Rectal smooth muscle tissue (tissue), 1 donor: ENCODE measurements at regions not wholly inside any gene's neighbourhood (a gene's known extent, or its start where the extent isn't known, plus 50 kb on each side); places are given as distances from the start of the nearest gene placed in this dataset.

ENCODE experiments used
- H3K27ac ChIP-seq: one replicate; pipeline ENCODE4 v1.7.0; 2013; ENCODE audit warnings: low read depth, low read length, inconsistent platforms
- H3K27me3 ChIP-seq: one replicate; pipeline ENCODE4 v1.7.0; 2013; ENCODE audit warnings: low read length; ENCODE audit not compliant: control insufficient read depth, insufficient read depth
- H3K36me3 ChIP-seq: one replicate; pipeline ENCODE4 v1.7.0; 2013; ENCODE audit warnings: low read length; ENCODE audit not compliant: control insufficient read depth, insufficient read depth
- H3K4me1 ChIP-seq: one replicate; pipeline ENCODE4 v1.7.0; 2013; ENCODE audit warnings: low read length; ENCODE audit not compliant: control insufficient read depth, insufficient read depth
- H3K4me3 ChIP-seq: one replicate; pipeline ENCODE4 v1.7.0; 2013; ENCODE audit warnings: low read length
- H3K9ac ChIP-seq: one replicate; pipeline ENCODE4 v1.7.0; 2013; ENCODE audit warnings: low read length

DNA sequence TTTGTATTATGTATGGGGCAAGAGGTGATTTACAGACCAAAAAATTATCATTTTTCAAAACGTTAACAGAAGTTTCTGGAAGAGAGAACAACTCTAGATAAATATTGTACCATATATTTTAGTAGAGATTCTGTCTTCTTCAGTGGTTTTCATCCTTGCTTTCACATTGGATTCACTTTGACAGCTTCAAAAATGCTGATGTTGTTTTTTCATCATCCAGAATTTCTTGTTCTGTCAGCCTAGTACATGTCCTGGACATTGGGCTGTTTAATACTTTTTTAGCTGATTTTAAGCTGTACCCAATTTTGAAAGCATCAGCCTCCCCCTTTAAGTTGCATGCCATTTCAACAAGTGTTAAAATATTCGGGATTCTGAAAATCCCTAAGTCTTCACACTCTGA, 711.3 kb upstream of the LRATD1 start:
- Histone ChIP-seq H3K4me3 (no peak overlapping the region), H3K36me3 (no peaks in the 10 kb centered on the region), H3K4me1 (no peaks in the 10 kb centered on the region), H3K9ac (no peak overlapping the region), H3K27me3 (no peaks in the 10 kb centered on the region), H3K27ac (no peak overlapping the region)

- no peak overlapping the region for H3K4me3 ChIP-seq
- no peaks in the 10 kb centered on the region for H3K36me3 ChIP-seq
- H3K27ac ChIP-seq, result no peak overlapping the region
- no peaks in the 10 kb centered on the region for H3K4me1 ChIP-seq
- no peak overlapping the region for H3K9ac ChIP-seq
- H3K27me3 ChIP-seq, result no peaks in the 10 kb centered on the region
Observed at GRCh38 chr2:13923823-13924222, 708.7 kb upstream of the LRATD1 start.

DNA sequence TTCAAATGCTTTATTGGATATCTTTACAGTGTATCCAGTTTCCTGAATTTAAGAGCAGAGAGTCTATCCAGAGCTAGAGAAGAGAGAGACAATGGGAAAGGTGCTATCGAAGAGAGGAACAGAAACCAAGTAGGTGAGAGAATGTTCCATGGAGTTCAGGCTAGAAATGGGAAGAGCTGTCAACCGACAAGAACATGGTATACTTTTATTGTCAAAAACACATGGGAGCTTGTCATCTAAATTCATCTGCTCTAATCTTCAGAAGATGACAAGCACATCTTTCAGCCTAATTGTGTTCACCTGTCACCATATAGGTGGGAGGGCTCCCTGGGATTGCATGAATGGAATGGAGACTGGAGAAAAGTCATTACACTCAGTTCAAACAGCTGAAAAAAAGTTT, 690.4 kb upstream of the LRATD1 start:
- H3K27me3 ChIP-seq, result no peaks in the 10 kb centered on the region
- no peak overlapping the region for H3K27ac ChIP-seq
- no peak overlapping the region for H3K9ac ChIP-seq
- no peaks in the 10 kb centered on the region for H3K4me1 ChIP-seq
- no peaks in the 10 kb centered on the region for H3K36me3 ChIP-seq
- no peak overlapping the region for H3K4me3 ChIP-seq

DNA sequence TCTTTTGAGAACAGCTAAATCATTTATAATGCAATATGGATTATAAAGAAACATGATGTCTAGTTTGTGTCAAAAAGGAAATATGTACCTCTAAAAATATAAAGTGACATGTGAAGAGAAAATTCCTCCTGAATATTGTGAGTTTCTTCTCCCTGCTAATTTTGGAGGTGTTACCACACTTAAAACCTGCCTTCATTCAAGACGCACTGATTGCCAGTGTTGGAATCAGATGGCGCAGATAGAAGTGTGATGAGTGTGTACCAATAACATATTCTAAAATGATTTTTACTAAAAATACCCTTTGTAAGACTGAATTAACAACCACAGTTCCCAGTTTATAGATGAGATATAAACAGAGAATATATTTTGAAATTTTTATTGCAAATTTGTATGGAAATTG, 681.8 kb upstream of the LRATD1 start:
- Histone ChIP-seq H3K9ac (no peak overlapping the region), H3K4me3 (no peak overlapping the region), H3K4me1 (no peaks in the 10 kb centered on the region), H3K27me3 (no peaks in the 10 kb centered on the region), H3K27ac (no peak overlapping the region), H3K36me3 (no peaks in the 10 kb centered on the region)

DNA sequence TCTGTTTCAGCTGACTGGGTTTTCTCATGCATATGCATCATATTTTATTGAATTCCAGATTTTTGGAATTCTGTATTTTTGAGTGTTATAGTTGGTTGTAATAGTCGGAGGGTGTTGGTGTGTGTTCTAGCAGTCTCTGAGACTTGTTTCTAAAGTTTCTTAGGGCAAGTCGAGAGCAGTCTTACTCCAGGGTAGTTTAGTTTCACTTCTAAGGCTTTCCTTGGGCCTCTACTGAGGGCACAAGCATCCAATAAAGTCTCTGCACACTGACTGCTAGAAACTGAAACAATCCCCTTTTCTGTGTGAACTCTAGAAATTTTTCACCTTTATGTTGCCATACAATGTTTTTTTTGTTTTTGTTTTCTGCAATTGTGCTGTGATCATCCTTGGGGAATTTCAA, 663.7 kb upstream of the LRATD1 start:
- H3K4me1 ChIP-seq, result no peaks in the 10 kb centered on the region
- no peaks in the 10 kb centered on the region for H3K36me3 ChIP-seq
- no peak overlapping the region for H3K27ac ChIP-seq
- H3K4me3 ChIP-seq, result no peak overlapping the region
- no peak overlapping the region for H3K9ac ChIP-seq
- no peaks in the 10 kb centered on the region for H3K27me3 ChIP-seq

GRCh38 chr2:13986119-13986720, 646.3 kb upstream of the LRATD1 start:
- Histone ChIP-seq H3K4me1 (no peaks in the 10 kb centered on the region), H3K4me3 (no peak overlapping the region), H3K36me3 (no peaks in the 10 kb centered on the region), H3K9ac (no peak overlapping the region), H3K27ac (no peak overlapping the region), H3K27me3 (no peaks in the 10 kb centered on the region)

GRCh38 chr2:13996527-13996926, 636.0 kb upstream of the LRATD1 start:
- Histone ChIP-seq H3K36me3 (no peaks in the 10 kb centered on the region), H3K27ac (no peak overlapping the region), H3K27me3 (no peaks in the 10 kb centered on the region), H3K4me3 (no peak overlapping the region), H3K4me1 (no peaks in the 10 kb centered on the region), H3K9ac (no peak overlapping the region)

- Histone ChIP-seq H3K27ac (no peak overlapping the region), H3K27me3 (no peaks in the 10 kb centered on the region), H3K4me3 (no peak overlapping the region), H3K9ac (no peak overlapping the region), H3K4me1 (no peaks in the 10 kb centered on the region), H3K36me3 (no peaks in the 10 kb centered on the region)
Observed at GRCh38 chr2:14011190-14011589, 621.3 kb upstream of the LRATD1 start.

DNA sequence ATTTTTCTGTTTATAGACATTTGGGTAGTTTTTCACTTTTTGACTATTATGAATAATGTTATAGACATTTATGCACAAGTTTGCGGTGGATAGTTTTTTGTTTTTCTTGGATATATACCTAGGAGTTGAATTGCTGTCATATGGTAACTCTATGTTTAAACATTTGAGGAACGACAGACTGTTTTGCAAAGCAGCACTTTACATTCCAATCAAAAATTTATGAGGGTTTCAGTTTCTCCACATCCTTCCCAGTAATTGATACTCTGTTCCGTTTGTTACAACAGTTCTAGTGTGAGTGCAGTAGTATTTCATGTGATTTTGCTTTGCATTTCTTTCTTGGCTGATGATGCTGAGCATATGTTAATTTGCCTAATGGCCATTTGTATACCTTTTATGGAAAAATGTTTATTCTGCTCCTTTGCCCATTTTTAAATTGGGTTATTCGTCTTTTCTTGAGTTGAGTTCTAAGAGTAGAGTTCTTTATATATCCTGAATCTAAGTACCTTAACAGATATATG, 617.3 kb upstream of the LRATD1 start:
- H3K27me3 ChIP-seq, result no peaks in the 10 kb centered on the region
- H3K9ac ChIP-seq, result no peak overlapping the region
- H3K4me3 ChIP-seq, result no peak overlapping the region
- no peaks in the 10 kb centered on the region for H3K36me3 ChIP-seq
- no peaks in the 10 kb centered on the region for H3K4me1 ChIP-seq
- no peak overlapping the region for H3K27ac ChIP-seq

DNA sequence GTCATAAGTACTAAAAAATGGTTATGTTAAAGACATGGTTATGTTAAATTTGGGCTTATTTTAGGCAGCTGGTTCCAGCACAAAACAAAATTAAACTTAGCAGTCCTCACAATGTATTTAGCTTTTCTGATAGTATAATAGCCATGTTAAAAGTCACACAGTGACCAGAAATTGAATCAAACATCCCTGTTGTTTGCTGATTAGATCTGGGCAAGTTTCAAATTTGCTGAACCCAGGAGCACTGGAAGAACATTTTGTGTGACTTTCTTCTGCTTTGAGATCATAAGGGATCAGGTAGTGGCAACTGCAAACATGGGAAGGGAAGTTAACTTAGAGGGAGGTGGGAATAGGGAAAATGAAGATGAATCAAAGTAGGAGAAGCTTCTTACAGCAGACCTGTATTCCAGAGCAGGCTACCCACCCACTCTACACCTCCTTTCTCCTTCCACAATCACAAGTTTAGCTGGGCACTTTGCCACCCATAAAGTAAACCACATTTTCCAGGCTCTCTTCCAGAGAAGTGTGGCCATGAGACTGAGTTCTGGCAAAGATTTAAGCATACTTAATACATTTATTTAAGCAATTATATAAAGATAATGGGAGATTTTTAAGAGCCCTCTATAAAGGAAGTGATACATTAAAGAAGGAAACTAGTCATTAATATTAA, 616.1 kb upstream of the LRATD1 start:
- Histone ChIP-seq H3K27me3 (no peaks in the 10 kb centered on the region), H3K9ac (no peak overlapping the region), H3K4me3 (no peak overlapping the region), H3K4me1 (no peaks in the 10 kb centered on the region), H3K27ac (no peak overlapping the region), H3K36me3 (no peaks in the 10 kb centered on the region)

- Histone ChIP-seq H3K27ac (no peak overlapping the region), H3K4me3 (no peak overlapping the region), H3K36me3 (no peaks in the 10 kb centered on the region), H3K27me3 (no peaks in the 10 kb centered on the region), H3K9ac (no peak overlapping the region), H3K4me1 (no peaks in the 10 kb centered on the region)
Observed at GRCh38 chr2:14018620-14019019, 613.9 kb upstream of the LRATD1 start.

- Histone ChIP-seq H3K4me3 (no peak overlapping the region), H3K36me3 (no peaks in the 10 kb centered on the region), H3K4me1 (no peaks in the 10 kb centered on the region), H3K27ac (no peak overlapping the region), H3K27me3 (no peaks in the 10 kb centered on the region), H3K9ac (no peak overlapping the region)
Observed at GRCh38 chr2:14023558-14023957, 609.0 kb upstream of the LRATD1 start.

DNA sequence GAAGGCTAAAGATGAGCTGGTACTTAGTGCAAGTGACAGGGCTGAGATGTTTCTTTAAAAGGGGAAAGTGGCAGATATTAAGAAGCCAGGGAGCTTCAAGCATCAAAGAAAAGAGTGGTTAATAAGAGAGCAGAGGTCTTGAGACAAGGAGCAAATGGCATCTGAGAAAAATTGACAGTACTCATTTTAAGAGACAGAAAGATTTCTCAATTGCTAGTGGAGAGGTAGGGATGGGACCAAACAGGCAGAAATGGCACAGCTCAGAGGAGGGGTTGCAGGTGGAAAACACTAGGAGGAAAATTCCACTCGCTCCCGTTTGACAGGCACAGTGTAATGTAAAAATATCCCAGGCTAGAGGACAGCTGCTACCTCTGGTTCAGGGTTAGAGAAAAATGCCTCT, 593.4 kb upstream of the LRATD1 start:
- Histone ChIP-seq H3K36me3 (no peaks in the 10 kb centered on the region), H3K27ac (no peak overlapping the region), H3K4me3 (no peak overlapping the region), H3K27me3 (no peaks in the 10 kb centered on the region), H3K9ac (no peak overlapping the region), H3K4me1 (no peaks in the 10 kb centered on the region)
